Activated CD4-positive, alpha-beta T cell treated with anti-CD3 and anti-CD28 coated beads, Interleukin-10, Interleukin-2, amounts not matched to agents 100 ng/mL and 50 ng/mL, durations not matched to agents 16 hours and 8 hours (primary cell): ENCODE measurements at regions not wholly inside any gene's neighbourhood (a gene's known extent, or its start where the extent isn't known, plus 50 kb on each side); places are given as distances from the start of the nearest gene placed in this dataset.
"Not testable (repeated sequence)": the region's sequence is repeated elsewhere in the genome, so short reads cannot be mapped to it uniquely, and the experiment has no call there.

Source experiments
- DNase-seq: peaks from one replicate; pipeline ENCODE4 v3.0.0-alpha.2; 2020

- DNase-seq, result no peak
These were observed 403.8 kb upstream of the EPHA3 start for GRCh38 chr3:88703501-88704059.

GRCh38 chr3:88704338-88704737 lies 403.1 kb upstream of the EPHA3 start:
- no peak for DNase-seq

DNA sequence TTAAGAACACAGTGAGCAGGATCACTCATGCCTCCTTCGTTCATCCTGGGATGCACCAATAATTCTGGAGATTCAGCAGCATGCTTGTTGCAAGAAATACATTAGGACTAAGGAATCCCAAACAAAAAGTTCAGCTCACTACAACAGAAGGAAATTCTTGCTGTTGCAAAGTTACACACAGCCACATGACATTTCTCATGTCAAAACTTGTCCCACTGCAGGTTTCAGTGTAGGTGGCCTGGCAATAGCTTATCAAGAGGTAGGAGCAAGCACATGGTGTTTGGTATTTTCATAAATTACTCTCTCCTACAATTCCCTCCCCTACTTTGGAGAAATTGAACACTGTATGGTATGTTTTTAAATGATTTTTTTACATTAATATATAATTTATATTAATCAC lies 399.6 kb upstream of the EPHA3 start:
- DNase-seq, result no peak

GRCh38 chr3:88712552-88712951 lies 394.9 kb upstream of the EPHA3 start:
- no peak for DNase-seq

- no peak for DNase-seq
These were observed 394.2 kb upstream of the EPHA3 start for GRCh38 chr3:88713233-88713691.

- DNase-seq, result no peak
These were observed 381.8 kb upstream of the EPHA3 start for GRCh38 chr3:88725440-88726165.

DNA sequence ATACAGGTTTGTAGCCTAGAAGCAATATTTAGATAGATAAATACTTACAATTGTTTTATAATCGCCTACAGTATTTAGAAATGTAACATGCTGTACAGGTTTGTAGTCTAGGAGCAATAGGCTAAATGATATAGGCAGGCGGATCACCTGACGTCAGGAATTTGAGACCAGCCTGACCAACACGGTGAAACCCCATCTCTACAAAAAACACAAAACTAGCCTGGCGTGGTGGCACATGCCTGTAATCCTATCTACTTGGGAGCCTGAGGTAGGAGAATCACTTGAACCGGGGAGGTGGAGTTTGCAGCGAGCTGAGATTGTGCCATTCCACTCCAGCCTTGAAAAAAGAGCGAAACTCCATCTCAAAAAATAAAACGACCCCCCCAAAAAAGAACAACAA lies 375.2 kb upstream of the EPHA3 start:
- DNase-seq, result no peak

DNA sequence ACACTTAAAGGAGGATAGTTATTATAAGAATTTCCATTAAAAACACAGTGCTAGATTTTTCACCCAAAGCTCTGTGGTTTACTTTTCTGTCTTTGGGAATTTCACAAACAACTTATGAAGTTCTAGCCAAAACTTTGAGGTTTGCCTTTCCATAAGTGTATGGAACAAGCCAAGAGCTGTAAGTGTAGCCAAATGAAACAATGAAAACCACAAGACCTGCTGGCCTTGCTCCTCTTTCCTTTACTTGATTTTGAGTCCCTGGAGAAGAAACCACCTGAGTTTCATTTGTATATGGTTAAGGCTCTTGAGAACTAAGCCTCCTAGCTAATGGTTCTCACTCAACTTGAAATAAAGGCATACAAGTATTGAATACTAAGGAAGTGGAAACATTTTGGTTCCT lies 365.3 kb upstream of the EPHA3 start:
- DNase-seq, result no peak

DNA sequence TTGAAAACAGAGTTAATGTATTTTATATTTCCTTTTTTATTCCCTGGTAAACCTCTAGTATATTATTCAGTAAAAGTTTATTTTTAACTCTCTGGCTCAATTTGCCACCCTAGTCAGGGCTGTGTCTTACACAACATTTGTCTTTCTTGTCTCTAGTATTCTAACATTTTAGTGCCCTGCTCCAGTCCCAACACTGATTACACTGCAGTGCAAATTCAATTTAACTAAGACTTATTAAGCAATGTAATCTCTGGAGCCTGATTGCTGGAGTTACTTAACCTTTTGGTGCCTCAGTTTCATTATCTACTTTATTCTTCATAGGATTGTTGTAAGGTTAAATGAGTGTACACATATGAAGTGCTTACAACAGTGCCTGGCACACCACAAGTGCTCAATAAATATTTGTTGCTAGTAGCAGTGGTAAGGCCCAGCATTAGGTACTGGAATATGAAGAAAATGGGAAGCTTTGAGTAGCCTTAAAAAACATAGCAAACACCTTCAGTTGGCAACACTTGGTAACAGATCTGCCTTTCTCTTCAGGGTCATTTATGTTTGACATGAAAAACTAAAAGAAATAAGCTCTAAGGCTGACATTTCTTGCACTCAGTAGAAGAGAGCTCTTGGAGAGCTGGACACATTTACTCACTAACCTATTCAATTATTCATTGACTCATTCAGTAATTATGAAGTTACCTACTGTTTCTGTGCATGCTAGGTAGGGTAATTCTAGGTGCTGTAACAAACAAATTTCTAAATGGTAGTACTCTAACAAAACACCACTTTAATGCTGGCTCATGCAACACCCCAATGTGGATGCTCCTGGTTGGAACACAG lies 364.5 kb upstream of the EPHA3 start:
- no peak for DNase-seq

DNA sequence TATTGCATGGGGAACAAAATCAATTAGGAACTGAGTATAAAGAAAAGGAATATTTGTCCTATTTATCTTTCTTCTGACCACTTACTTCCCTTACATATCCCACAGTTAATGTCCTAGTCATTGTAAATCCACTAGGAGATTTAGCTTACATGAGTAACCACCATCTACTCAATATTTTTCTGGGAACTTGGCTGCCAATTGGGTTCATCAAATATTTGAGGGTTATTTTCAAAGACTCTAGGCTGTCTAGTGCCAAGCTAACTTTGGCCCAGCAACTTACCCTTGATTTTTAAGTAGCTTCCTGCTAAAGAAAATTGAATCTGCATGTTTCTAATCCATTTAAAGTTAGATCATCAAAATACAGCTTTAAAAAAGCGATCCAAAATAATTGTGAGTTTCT lies 362.5 kb upstream of the EPHA3 start:
- no peak for DNase-seq

DNA sequence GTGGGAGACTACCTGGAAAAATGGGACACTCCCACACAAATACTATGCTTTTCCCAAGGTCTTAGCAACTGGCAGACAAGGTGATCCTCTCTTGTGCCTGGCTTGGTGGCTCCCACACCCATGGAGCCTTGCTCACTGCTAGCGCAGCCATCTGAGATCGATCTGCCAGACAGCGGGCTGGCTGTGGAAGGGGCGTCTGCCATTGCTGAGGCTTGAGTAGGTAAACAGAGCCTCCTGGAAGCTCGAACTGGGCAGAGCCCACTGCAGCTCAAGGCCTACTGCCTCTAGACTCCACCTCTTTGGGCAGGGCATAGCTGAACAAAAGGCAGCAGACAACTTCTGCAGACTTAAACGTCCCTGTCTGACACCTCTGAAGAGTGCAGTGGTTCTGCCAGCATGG lies 360.3 kb upstream of the EPHA3 start:
- DNase-seq, result not testable (repeated sequence)

- no peak for DNase-seq
These were observed 348.7 kb upstream of the EPHA3 start for GRCh38 chr3:88758676-88759075.

DNA sequence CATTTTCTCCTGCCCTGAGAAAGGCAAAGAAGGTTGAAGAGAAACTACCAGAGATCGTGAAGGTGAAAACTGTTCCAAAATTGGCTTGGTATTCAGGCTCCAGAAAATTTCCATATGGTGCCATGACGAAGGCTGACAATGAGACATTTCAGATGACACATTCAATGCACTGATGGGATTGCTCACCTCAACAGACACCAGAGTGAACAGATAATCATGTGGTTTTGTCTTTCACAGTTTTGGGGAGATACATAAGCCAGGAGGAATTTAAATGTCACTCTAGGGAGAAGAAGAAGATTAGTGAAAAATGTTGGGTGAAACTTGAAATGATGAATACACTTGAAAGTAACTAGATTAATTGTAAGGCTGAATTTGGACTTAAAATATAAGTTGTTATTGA lies 339.7 kb upstream of the EPHA3 start:
- no peak for DNase-seq

- no peak for DNase-seq
These were observed 333.7 kb upstream of the EPHA3 start for GRCh38 chr3:88773766-88774165.

GRCh38 chr3:88775026-88775690 lies 332.3 kb upstream of the EPHA3 start:
- no peak for DNase-seq

DNA sequence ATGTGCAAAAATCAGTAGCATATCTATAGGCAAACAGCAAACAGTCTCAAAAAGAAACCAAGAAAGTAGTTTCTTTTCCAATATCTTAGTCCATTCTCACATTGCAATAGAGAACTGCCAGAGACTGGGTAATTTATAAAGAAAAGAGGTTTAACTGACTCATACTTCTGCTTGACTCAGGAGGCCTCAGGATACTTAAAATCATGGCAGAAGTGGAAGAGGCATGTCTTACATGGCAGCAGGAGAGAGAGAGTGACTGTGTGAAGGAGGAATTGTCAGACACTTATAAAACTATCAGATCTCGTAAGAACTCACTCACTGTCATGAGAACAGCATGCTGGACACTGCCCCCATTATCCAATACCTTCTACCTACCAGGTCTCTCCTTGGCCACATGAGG lies 327.9 kb upstream of the EPHA3 start:
- DNase-seq, result no peak

GRCh38 chr3:88784925-88785324 lies 322.5 kb upstream of the EPHA3 start:
- no peak for DNase-seq

GRCh38 chr3:88785841-88786240 lies 321.6 kb upstream of the EPHA3 start:
- DNase-seq, result no peak

DNA sequence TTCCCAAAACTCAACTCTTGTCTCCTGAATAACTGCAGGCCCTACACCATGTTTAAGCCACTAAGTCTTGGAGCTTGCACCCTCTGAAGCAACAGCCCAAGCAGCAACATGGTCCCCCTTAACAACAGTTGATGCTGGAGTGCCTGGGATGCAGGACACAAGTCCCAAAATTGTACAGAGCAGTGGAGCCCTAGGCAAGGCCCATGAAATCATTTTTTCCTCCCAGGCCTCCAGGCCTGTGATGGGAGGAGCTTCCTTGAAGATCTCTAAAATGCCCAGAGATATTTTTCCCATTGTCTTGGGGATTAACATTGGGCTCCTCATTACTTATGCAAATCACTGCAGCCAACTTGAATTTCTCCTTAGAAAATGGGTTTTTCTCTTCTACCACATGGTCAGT lies 311.9 kb upstream of the EPHA3 start:
- DNase-seq, result no peak

GRCh38 chr3:88807491-88808105 lies 299.8 kb upstream of the EPHA3 start:
- no peak for DNase-seq

DNA sequence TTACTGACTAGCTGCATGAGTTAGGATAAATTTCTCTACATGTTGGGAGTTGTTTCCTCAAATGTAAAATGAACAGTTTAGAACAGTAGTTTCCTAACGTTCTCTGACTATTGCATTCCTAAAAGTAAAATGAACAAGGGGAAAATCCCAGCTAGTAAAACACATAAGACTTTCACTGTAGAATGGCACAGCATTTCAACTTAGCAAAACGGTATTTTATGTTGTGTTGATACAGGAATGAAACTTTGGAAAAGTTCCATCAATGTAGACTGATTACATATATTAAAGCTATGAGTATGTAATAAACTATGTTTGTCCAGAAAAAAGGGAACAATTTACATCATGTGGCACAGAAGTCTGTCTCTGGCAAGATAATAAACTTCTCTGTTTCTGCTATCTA lies 297.4 kb upstream of the EPHA3 start:
- DNase-seq, result no peak

DNA sequence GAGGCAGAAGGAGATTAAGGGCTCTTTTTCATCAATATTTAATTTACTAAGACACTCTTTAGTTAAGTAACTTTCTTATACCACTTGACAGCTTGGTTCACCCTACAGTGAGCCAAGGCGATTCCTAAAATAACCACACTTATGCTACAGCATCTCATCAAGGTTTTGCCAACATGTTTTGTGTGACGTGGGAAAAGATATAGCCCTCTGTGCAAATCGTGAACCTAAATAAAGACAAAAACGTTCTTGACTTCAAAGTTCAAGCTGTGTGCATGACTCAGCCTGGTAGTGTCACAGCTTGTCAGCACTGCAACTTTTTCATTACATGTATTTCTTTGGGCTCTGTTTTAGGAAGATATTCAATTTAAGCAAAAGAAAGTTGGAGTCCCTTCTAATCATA lies 297.0 kb upstream of the EPHA3 start:
- no peak for DNase-seq

DNA sequence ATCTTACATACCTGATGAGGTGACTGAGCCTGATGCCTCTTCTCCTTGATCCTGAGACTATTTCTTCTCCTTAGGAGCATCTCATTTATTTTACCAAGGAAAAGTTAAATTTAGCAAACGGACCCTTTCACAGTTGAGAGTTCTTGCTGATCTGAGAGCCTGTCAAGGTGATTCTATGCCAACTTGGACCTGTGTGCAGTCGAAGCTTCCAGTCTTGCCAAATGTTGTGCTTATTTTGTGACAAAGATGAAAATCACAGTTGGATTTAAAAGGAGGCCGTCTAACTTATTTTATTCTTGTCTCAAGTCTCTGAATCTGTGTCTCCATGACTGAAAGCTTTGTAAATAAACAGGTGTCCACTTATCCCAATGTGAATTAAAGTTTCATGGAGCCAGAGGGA lies 296.3 kb upstream of the EPHA3 start:
- DNase-seq, result no peak
